ENCODE measurements at regions not wholly inside any gene's neighbourhood (a gene's known extent, or its start where the extent isn't known, plus 50 kb on each side); places are given as distances from the start of the nearest gene placed in this dataset.

DNA sequence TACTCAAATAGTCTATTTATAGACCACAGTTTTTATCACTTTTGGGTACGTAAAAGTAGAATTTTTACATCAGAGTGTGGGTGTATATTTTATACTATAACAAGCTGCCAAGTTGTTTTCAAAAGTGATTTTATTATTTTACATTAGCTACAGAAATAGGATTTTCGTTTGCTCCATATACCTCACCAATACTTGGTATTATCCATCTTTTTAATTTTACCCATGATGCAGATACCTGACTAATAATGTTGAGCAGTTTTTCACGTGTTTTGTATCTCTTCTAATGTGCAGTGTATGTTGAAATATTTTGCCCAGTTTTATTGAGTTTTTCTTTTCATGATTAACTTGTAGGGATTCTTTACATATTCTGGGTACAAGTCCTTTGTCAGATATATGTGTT lies 379.8 kb downstream of the MATN1 start:
- Histone ChIP-seq H3K27me3 (ENCODE audit: control insufficient read depth, insufficient read depth, low read length) (no peaks in the 10 kb centered on the region), H3K9me3 (ENCODE audit: control insufficient read depth, low read depth, low read length) (peaks cover 1% of the 10 kb centered on the region), H3K27ac (ENCODE audit: low read length) (no peak overlapping the region), H3K4me3 (ENCODE audit: low read length) (no peak overlapping the region), H3K9ac (ENCODE audit: low read length) (no peak overlapping the region), H3K36me3 (ENCODE audit: control insufficient read depth, low read depth, low read length) (no peaks in the 10 kb centered on the region), H3K4me1 (ENCODE audit: control insufficient read depth, low read depth, low read length) (no peaks in the 10 kb centered on the region)

DNA sequence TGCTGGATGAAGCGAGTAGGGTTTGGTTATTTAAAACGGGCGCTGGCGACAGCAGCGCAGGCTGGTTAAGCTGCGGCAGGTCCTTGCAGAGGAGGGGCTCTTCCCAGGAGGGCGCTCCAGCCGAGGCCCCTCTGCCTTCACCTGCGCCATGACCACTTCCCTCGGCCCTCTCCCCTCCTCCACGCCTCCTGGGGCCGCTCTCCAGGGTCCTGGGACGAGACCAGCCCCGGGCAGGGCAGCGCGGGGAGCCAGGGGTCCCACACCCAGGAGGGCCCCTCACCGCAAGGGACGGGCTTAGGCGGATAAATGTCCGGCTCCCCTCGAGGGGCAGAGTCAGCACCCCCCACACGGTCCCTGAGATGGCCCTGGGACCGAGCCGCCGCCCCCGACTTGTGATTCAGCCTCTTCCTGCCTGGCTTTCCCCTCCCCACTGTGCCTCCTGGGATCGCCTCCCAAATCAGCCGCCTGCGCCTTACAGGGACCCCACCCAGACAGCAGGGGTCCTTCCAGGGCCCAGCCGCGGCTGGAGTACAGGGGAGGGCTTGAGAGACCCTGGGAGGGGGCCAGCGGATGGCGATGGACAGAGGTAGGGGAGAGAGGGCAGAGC lies 380.7 kb downstream of the MATN1 start:
- H3K27me3 ChIP-seq (ENCODE audit: control insufficient read depth, insufficient read depth, low read length) = no peaks in the 10 kb centered on the region
- peak overlapping the region; percentile 24 for H3K4me3 ChIP-seq (ENCODE audit: low read length)
- no peak overlapping the region for H3K27ac ChIP-seq (ENCODE audit: low read length)
- H3K9me3 ChIP-seq (ENCODE audit: control insufficient read depth, low read depth, low read length) = no peaks in the 10 kb centered on the region
- no peak overlapping the region for H3K9ac ChIP-seq (ENCODE audit: low read length)
- no peaks in the 10 kb centered on the region for H3K36me3 ChIP-seq (ENCODE audit: control insufficient read depth, low read depth, low read length)
- H3K4me1 ChIP-seq (ENCODE audit: control insufficient read depth, low read depth, low read length) = no peaks in the 10 kb centered on the region

- no peak overlapping the region for H3K9ac ChIP-seq (ENCODE audit: low read length)
These were observed 382.5 kb downstream of the MATN1 start for GRCh38 chr1:30340934-30341333.

DNA sequence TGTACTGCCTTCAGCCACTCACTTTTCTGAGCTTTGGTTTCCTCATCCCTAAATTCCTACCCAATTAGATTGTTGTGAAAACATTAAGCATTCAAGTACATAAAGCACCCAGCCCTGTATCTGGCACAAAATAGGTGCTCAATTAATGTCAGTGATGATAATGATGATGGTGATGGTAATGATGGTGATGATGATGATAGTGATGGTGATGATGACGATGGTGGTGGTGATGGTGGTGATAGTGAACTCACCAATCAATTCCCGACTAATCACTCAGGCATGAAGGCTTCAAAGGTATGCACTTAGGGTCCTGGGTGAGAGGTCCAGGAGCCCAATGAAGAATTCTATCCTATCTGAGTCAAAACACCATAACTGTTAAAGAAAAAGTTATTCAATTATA lies 383.5 kb downstream of the MATN1 start:
- Histone ChIP-seq H3K9ac (ENCODE audit: low read length) (no peak overlapping the region), H3K27ac (ENCODE audit: low read length) (no peak overlapping the region), H3K4me1 (ENCODE audit: control insufficient read depth, low read depth, low read length) (no peaks in the 10 kb centered on the region), H3K27me3 (ENCODE audit: control insufficient read depth, insufficient read depth, low read length) (no peaks in the 10 kb centered on the region), H3K4me3 (ENCODE audit: low read length) (no peak overlapping the region), H3K9me3 (ENCODE audit: control insufficient read depth, low read depth, low read length) (no peaks in the 10 kb centered on the region), H3K36me3 (ENCODE audit: control insufficient read depth, low read depth, low read length) (no peaks in the 10 kb centered on the region)

More at GRCh38 chr1:30340934-30341333, 382.5 kb downstream of the MATN1 start:
- Histone ChIP-seq H3K4me1 (ENCODE audit: control insufficient read depth, low read depth, low read length) (no peaks in the 10 kb centered on the region), H3K36me3 (ENCODE audit: control insufficient read depth, low read depth, low read length) (no peaks in the 10 kb centered on the region), H3K9me3 (ENCODE audit: control insufficient read depth, low read depth, low read length) (no peaks in the 10 kb centered on the region), H3K27ac (ENCODE audit: low read length) (no peak overlapping the region), H3K27me3 (ENCODE audit: control insufficient read depth, insufficient read depth, low read length) (no peaks in the 10 kb centered on the region), H3K4me3 (ENCODE audit: low read length) (no peak overlapping the region)

- H3K4me1 ChIP-seq (ENCODE audit: control insufficient read depth, low read depth, low read length) = no peaks in the 10 kb centered on the region
- no peaks in the 10 kb centered on the region for H3K9me3 ChIP-seq (ENCODE audit: control insufficient read depth, low read depth, low read length)
- no peak overlapping the region for H3K9ac ChIP-seq (ENCODE audit: low read length)
- H3K36me3 ChIP-seq (ENCODE audit: control insufficient read depth, low read depth, low read length) = no peaks in the 10 kb centered on the region
- no peak overlapping the region for H3K4me3 ChIP-seq (ENCODE audit: low read length)
- no peaks in the 10 kb centered on the region for H3K27me3 ChIP-seq (ENCODE audit: control insufficient read depth, insufficient read depth, low read length)
- H3K27ac ChIP-seq (ENCODE audit: low read length) = no peak overlapping the region
These were observed 384.6 kb downstream of the MATN1 start for GRCh38 chr1:30338765-30339164.

- Histone ChIP-seq H3K36me3 (ENCODE audit: control insufficient read depth, low read depth, low read length) (no peaks in the 10 kb centered on the region), H3K9ac (ENCODE audit: low read length) (no peak overlapping the region), H3K4me1 (ENCODE audit: control insufficient read depth, low read depth, low read length) (no peaks in the 10 kb centered on the region), H3K4me3 (ENCODE audit: low read length) (no peak overlapping the region), H3K27me3 (ENCODE audit: control insufficient read depth, insufficient read depth, low read length) (no peaks in the 10 kb centered on the region), H3K9me3 (ENCODE audit: control insufficient read depth, low read depth, low read length) (no peaks in the 10 kb centered on the region), H3K27ac (ENCODE audit: low read length) (no peak overlapping the region)
These were observed 386.1 kb downstream of the MATN1 start for GRCh38 chr1:30337324-30337620.

- Histone ChIP-seq H3K27me3 (ENCODE audit: control insufficient read depth, insufficient read depth, low read length) (no peaks in the 10 kb centered on the region), H3K27ac (ENCODE audit: low read length) (no peak overlapping the region), H3K4me3 (ENCODE audit: low read length) (no peak overlapping the region), H3K9me3 (ENCODE audit: control insufficient read depth, low read depth, low read length) (no peaks in the 10 kb centered on the region), H3K9ac (ENCODE audit: low read length) (no peak overlapping the region), H3K36me3 (ENCODE audit: control insufficient read depth, low read depth, low read length) (no peaks in the 10 kb centered on the region), H3K4me1 (ENCODE audit: control insufficient read depth, low read depth, low read length) (no peaks in the 10 kb centered on the region)
These were observed 386.6 kb downstream of the MATN1 start for GRCh38 chr1:30336550-30337323.

DNA sequence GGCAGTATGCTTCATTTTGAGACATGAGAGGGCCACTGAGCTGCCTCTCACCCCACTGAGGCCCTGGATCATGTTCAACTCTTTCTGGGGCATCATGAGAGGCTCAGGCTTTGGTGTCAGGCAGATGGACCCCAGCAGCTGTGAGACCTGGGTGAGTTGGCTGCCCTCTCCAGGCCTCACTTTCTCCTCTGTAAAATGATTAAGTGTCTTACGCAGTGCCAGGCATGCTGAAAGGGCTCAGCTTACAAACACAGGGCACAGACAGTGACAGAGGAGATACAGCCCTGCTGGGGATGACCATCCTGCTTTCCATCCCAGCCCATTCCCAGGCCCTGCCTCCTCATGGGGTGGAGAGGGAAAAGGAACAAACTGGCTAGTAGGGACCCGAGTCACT lies 387.4 kb downstream of the MATN1 start:
- Histone ChIP-seq H3K4me3 (ENCODE audit: low read length) (no peak overlapping the region), H3K9ac (ENCODE audit: low read length) (no peak overlapping the region), H3K4me1 (ENCODE audit: control insufficient read depth, low read depth, low read length) (no peaks in the 10 kb centered on the region), H3K27ac (ENCODE audit: low read length) (no peak overlapping the region), H3K9me3 (ENCODE audit: control insufficient read depth, low read depth, low read length) (no peaks in the 10 kb centered on the region), H3K27me3 (ENCODE audit: control insufficient read depth, insufficient read depth, low read length) (no peaks in the 10 kb centered on the region), H3K36me3 (ENCODE audit: control insufficient read depth, low read depth, low read length) (no peaks in the 10 kb centered on the region)

GRCh38 chr1:30335389-30335996 lies 387.9 kb downstream of the MATN1 start:
- Histone ChIP-seq H3K36me3 (ENCODE audit: control insufficient read depth, low read depth, low read length) (no peaks in the 10 kb centered on the region), H3K4me3 (ENCODE audit: low read length) (no peak overlapping the region), H3K9ac (ENCODE audit: low read length) (no peak overlapping the region), H3K27me3 (ENCODE audit: control insufficient read depth, insufficient read depth, low read length) (no peaks in the 10 kb centered on the region), H3K9me3 (ENCODE audit: control insufficient read depth, low read depth, low read length) (no peaks in the 10 kb centered on the region), H3K27ac (ENCODE audit: low read length) (no peak overlapping the region), H3K4me1 (ENCODE audit: control insufficient read depth, low read depth, low read length) (no peaks in the 10 kb centered on the region)

- Histone ChIP-seq H3K4me1 (ENCODE audit: control insufficient read depth, low read depth, low read length) (no peaks in the 10 kb centered on the region), H3K27me3 (ENCODE audit: control insufficient read depth, insufficient read depth, low read length) (no peaks in the 10 kb centered on the region), H3K9me3 (ENCODE audit: control insufficient read depth, low read depth, low read length) (no peaks in the 10 kb centered on the region), H3K27ac (ENCODE audit: low read length) (no peak overlapping the region), H3K36me3 (ENCODE audit: control insufficient read depth, low read depth, low read length) (no peaks in the 10 kb centered on the region), H3K4me3 (ENCODE audit: low read length) (no peak overlapping the region), H3K9ac (ENCODE audit: low read length) (no peak overlapping the region)
These were observed 388.6 kb downstream of the MATN1 start for GRCh38 chr1:30334767-30335166.

GRCh38 chr1:30332116-30333094 lies 391.0 kb downstream of the MATN1 start:
- Histone ChIP-seq H3K9ac (ENCODE audit: low read length) (no peak overlapping the region), H3K4me1 (ENCODE audit: control insufficient read depth, low read depth, low read length) (no peaks in the 10 kb centered on the region), H3K9me3 (ENCODE audit: control insufficient read depth, low read depth, low read length) (no peaks in the 10 kb centered on the region), H3K4me3 (ENCODE audit: low read length) (no peak overlapping the region), H3K27me3 (ENCODE audit: control insufficient read depth, insufficient read depth, low read length) (no peaks in the 10 kb centered on the region), H3K27ac (ENCODE audit: low read length) (no peak overlapping the region), H3K36me3 (ENCODE audit: control insufficient read depth, low read depth, low read length) (no peaks in the 10 kb centered on the region)

Measured in iPS-18a (cell line).